ENCODE measurements at regions not wholly inside any gene's neighbourhood (a gene's known extent, or its start where the extent isn't known, plus 50 kb on each side); places are given as distances from the start of the nearest gene placed in this dataset.
"Not testable (repeated sequence)": the region's sequence is repeated elsewhere in the genome, so short reads cannot be mapped to it uniquely, and the experiment has no call there.

- no peak for DNase-seq
These were observed 1126.3 kb downstream of the SORCS1 start for GRCh38 chr10:106038246-106038645.

- DNase-seq: no peak
These were observed 1131.4 kb downstream of the SORCS1 start for GRCh38 chr10:106033065-106033464.

- DNase-seq: no peak
These were observed 1132.0 kb downstream of the SORCS1 start for GRCh38 chr10:106032450-106033002.

GRCh38 chr10:106027240-106027639 is 1137.3 kb downstream of the SORCS1 start:
- DNase-seq: no peak

- no peak for DNase-seq
These were observed 1139.2 kb downstream of the SORCS1 start for GRCh38 chr10:106025208-106025811.

DNA sequence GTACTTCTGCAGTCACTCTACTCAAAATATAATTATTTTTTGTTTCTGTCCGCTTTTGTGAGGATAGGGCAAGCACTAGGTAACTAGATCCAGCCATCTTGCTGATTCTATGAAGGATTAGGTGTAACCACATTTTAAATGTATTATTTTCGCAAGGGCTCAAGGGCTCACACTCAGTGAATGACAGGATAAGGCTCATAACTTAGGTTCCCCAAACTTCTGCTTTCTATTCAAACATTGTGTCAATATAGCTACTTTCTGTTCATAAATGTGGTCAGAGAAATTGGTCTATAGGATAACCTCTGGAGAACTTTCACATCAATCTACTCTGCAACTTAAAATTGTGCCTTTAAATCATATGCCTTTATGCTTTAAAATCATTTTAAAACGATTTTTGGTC is 1141.2 kb downstream of the SORCS1 start:
- DNase-seq: no peak

- not testable (repeated sequence) for DNase-seq
These were observed 1144.9 kb downstream of the SORCS1 start for GRCh38 chr10:106019559-106019958.

GRCh38 chr10:106015369-106016199 is 1148.9 kb downstream of the SORCS1 start:
- DNase-seq: not testable (repeated sequence)

DNA sequence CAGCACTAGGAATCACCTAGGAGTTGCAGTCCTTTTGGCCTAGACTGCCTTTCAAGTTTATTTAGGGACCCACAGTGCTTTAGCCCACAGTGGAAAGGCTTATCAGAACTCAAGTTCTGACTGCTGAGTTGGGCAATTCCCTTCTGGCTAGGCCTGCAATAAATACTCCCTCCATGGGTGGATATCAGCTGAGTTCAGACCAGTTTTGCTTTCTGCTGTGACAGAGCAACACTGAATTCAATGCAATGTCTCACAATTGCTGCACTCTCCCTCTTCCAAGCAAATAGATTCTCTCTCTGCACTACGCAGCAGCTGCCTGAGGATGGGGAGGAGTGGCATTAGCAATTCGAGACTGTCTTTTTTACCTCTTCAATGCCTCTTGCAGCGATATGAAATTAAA is 1153.3 kb downstream of the SORCS1 start:
- no peak for DNase-seq

DNA sequence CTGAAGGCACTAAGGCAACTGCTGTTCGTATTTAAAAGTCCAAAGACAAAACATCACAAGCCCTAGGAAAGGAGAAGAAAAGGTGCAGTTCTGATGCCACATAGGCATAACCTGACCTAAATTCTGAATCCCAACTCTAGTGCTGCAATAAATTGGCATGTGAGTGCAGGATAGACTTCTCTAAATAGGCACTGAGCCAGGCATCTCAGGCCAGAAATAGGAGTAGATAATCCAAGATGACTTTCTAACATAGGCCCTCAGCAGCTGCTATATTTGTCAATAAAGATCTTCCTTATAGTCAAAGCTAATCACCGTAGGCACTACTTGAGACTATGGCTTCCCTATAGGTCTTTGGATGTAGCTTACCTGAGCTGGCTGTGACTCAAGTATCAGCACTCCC is 1163.8 kb downstream of the SORCS1 start:
- DNase-seq: no peak

GRCh38 chr10:105993609-105994008 is 1170.9 kb downstream of the SORCS1 start:
- DNase-seq: no peak

DNA sequence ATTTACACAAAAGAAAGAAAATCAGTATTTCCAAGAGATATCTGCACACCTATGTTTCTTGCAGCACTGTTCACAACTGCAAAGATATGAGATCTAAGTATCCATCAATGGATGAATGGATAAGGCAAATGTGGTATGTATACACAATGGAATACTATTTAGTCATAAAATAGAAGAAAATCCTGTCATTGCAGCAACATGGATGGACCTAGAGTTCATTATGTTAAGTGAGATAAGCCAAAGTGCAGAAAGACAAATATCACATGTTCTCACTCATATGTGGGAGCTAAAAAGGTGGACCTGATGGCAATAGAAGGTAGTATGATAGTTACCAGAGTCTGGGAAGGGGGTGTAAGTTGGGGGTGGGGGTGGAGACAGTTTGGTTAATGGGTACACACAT is 1171.6 kb downstream of the SORCS1 start:
- no peak for DNase-seq

GRCh38 chr10:105990529-105990928 is 1174.0 kb downstream of the SORCS1 start:
- no peak for DNase-seq

DNA sequence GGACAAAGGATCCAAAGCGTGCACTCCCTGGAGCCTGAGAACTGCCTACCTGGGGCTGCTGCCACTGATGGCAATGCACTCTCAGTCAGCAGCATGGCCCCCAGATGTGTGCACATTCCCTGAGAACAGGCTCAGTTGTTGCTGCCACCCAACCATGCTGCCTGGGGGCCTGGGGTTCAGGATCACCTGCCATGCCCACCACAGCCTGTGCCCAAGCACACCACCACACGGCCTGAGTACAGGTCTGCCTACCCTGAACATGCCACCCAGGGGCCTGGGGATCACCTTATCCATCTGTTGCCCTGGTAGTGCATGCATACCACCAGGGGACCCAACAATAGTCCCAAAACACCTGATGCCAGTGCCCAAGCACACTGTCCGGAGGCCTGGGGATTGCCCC is 1174.5 kb downstream of the SORCS1 start:
- DNase-seq: no peak

DNA sequence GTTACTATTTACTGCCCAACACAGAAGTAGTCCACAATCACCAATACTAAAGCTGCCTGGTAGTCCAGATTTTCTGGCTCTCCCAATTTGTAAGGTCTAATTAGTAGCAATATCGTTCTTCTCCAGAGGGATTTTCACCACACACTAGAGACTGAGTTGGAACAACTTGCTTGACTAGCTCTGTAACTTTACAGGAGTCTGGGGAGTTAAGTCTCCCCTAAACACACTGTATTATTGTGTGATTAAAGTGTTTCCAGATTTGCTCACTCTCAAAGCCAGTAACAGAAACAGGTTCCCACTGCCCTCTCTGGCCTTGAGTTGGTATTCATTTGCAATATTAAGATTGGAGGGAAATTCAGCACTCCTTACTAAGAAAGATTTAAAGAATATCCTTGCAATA is 1175.7 kb downstream of the SORCS1 start:
- no peak for DNase-seq

DNA sequence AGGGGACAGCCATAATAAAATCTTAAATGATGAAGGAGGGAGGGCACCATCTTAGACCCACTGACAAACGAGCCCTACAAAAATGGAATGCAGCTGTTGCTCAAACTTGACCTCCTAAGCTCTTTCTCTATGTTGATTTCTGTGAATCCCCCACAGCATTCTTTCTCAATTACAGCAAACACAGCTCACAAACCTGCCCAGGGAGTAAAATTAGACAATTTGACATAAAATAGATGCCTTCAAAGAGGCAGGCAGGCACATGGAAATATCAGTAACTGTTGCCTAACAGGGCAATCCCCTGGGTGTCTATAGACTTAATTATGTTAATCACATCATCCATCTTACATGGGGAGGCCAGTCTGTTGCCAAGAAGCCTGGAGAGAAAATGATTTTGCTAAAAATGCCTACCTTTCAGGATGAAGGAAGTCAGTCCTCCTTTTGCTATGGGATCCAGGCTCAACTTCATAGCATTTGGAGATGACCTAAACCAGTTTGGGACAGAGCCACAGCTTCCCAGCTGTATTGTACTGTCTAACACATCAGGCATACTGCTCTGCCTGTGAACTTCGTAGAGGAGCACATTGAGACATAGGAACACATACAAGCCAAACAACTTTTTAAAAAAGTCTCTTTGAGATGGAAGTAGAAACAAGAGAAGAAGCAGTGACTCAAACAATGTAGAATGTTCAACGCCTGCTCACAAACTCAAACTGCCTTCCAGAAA is 1177.4 kb downstream of the SORCS1 start:
- DNase-seq: no peak

- DNase-seq: no peak
These were observed 1178.0 kb downstream of the SORCS1 start for GRCh38 chr10:105986486-105986885.

- DNase-seq: no peak
These were observed 1181.8 kb downstream of the SORCS1 start for GRCh38 chr10:105982735-105983134.

- no peak for DNase-seq
These were observed 1182.8 kb downstream of the SORCS1 start for GRCh38 chr10:105981679-105982078.

DNA sequence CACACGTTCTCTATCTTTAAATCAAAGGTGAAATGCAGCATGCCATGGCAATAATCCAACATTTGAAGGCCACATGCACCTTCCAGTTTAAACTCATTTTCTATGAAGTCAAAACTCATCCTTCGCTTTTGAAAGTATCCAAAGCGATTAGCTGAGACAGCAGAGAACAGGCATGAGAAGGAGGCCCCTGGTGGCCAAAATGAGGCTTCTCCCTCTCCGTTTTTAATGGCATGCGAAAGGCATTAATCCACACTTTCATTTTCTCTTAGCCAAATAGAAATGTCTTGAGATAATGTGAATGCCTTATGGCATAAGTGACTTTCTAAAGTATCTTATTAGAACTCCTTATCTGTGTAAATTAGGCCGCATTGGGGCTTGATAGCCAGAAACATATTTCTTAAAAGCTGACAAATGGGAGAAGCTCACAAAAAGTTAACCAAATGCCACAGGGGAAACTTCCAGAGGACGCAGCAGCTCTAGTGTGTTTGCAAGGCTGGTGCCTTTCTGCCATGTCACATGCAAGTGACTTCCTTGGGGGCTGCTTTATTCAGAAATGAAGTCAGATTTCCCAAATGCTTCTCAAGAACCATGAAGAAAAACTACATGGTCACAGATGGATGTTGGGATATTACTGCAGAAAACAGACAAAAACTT is 1189.6 kb downstream of the SORCS1 start:
- DNase-seq: peak in 1 of 2 experiments; percentile 18

DNA sequence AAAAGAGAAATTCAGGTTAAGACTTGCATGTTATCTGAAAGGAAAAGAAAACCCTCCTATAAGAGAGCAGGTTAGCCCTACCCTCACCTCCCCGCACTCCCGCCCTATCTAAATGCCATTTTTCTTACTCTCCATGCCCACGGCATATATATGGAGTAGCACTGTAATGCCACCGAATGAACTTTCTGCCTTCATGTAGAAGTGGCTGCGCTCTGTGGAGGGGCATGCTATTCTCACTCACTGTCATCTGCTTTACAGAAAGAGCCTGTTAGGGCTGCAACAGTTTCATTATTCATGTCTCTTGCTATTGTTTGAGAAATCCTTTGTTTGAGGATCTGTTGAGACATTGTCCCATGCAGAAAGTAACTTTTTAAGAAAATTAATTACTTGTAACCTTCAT is 1190.6 kb downstream of the SORCS1 start:
- DNase-seq: no peak

- DNase-seq: no peak
These were observed 1191.1 kb downstream of the SORCS1 start for GRCh38 chr10:105973360-105973759.

GRCh38 chr10:105971460-105971859 is 1193.0 kb downstream of the SORCS1 start:
- no peak for DNase-seq

Measured in NCI-H526 (cell line).